HG03565 (cell line): ENCODE measurements at regions not wholly inside any gene's neighbourhood (a gene's known extent, or its start where the extent isn't known, plus 50 kb on each side); places are given as distances from the start of the nearest gene placed in this dataset.
"Not testable (repeated sequence)": the region's sequence is repeated elsewhere in the genome, so short reads cannot be mapped to it uniquely, and the experiment has no call there.

ENCODE experiments used
- ATAC-seq: cut with Tn5 transposase; IDR thresholded peaks from one replicate; pipeline ENCODE4 v1.9.1; 2021; ENCODE audit warnings: mild to moderate bottlenecking, moderate library complexity; ENCODE audit not compliant: unreplicated experiment

- ATAC-seq = no peak
Measured at GRCh38 chr10:5268743-5269142, 72.1 kb downstream of the AKR1C4 start.

GRCh38 chr10:5269791-5270190 is 73.2 kb downstream of the AKR1C4 start:
- no peak for ATAC-seq

- no peak for ATAC-seq
Measured at GRCh38 chr10:5271526-5271925, 74.9 kb downstream of the AKR1C4 start.

GRCh38 chr10:5272065-5272803 is 75.6 kb downstream of the AKR1C4 start:
- ATAC-seq = no peak

GRCh38 chr10:5274795-5275194 is 78.2 kb downstream of the AKR1C4 start:
- no peak for ATAC-seq

- ATAC-seq = no peak
Measured at GRCh38 chr10:5281356-5281755, 83.4 kb upstream of the UCN3 start.

GRCh38 chr10:5282137-5282536 is 82.6 kb upstream of the UCN3 start:
- ATAC-seq = no peak

- ATAC-seq = peak; percentile 80
Measured at GRCh38 chr10:5283305-5284158, 81.2 kb upstream of the UCN3 start.

GRCh38 chr10:5284311-5285057 is 80.3 kb upstream of the UCN3 start:
- no peak for ATAC-seq

GRCh38 chr10:5285186-5285585 is 79.6 kb upstream of the UCN3 start:
- no peak for ATAC-seq

- no peak for ATAC-seq
Measured at GRCh38 chr10:5288359-5288758, 76.4 kb upstream of the UCN3 start.

GRCh38 chr10:5289228-5289627 is 75.5 kb upstream of the UCN3 start:
- not testable (repeated sequence) for ATAC-seq

- no peak for ATAC-seq
Measured at GRCh38 chr10:5291501-5292195, 73.1 kb upstream of the UCN3 start.

GRCh38 chr10:5292196-5292735 is 72.5 kb upstream of the UCN3 start:
- ATAC-seq = no peak

GRCh38 chr10:5292970-5293369 is 71.8 kb upstream of the UCN3 start:
- not testable (repeated sequence) for ATAC-seq

GRCh38 chr10:5293691-5294550 is 70.8 kb upstream of the UCN3 start:
- no peak for ATAC-seq

- no peak for ATAC-seq
Measured at GRCh38 chr10:5297466-5297865, 67.3 kb upstream of the UCN3 start.

GRCh38 chr10:5297996-5298395 is 66.8 kb upstream of the UCN3 start:
- no peak for ATAC-seq

- ATAC-seq = no peak
Measured at GRCh38 chr10:5299950-5300349, 64.8 kb upstream of the UCN3 start.

- ATAC-seq = no peak
Measured at GRCh38 chr10:5303504-5303903, 61.3 kb upstream of the UCN3 start.
